GM21515 (cell line): ENCODE measurements at regions not wholly inside any gene's neighbourhood (a gene's known extent, or its start where the extent isn't known, plus 50 kb on each side); places are given as distances from the start of the nearest gene placed in this dataset.

Experiments
- ATAC-seq: cut with Tn5 transposase; IDR thresholded peaks from one replicate; pipeline ENCODE4 v1.9.1; 2021; ENCODE audit not compliant: unreplicated experiment

- ATAC-seq, result no peak
Measured at GRCh38 chr9:79984429-79985067, 412.8 kb downstream of the TLE4 start.

DNA sequence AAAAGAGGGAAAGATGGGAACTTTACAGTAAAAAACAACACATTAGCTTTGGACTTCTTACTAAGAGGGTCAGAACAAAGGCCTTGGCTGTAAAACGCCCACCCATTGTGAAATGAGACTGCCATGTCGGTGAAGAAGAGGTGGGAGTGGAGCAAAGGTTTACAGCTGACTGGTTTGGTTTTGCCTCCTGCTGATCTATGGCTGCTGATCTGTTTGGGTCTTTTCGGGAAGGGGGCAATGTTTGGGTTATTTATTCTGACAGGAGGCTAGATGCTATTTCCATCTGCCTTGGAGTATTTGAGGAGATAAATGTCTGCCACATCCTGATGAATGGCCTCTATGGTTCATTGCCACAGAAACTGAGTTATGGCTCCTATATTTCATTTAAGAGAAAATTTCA lies 408.7 kb downstream of the TLE4 start:
- ATAC-seq, result no peak

GRCh38 chr9:79977510-79978197 lies 405.9 kb downstream of the TLE4 start:
- no peak for ATAC-seq

DNA sequence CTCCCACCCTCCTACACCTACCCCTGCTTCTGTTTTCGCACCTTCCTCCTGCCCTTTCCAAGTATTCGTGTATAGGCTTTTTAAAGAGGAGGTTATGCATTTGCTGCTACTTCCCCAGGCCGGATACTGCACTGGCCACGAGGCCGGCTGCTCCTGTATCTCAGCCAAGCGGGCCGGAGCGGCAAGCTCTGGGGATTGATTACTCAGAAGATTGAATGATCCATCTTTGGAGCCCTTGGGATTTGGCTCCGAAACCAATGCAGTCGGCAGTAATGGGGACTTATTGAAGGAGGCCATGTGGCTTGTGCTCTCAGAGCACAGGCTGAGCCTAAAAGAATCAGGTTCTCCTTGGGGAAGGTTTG lies 405.3 kb downstream of the TLE4 start:
- ATAC-seq, result no peak

DNA sequence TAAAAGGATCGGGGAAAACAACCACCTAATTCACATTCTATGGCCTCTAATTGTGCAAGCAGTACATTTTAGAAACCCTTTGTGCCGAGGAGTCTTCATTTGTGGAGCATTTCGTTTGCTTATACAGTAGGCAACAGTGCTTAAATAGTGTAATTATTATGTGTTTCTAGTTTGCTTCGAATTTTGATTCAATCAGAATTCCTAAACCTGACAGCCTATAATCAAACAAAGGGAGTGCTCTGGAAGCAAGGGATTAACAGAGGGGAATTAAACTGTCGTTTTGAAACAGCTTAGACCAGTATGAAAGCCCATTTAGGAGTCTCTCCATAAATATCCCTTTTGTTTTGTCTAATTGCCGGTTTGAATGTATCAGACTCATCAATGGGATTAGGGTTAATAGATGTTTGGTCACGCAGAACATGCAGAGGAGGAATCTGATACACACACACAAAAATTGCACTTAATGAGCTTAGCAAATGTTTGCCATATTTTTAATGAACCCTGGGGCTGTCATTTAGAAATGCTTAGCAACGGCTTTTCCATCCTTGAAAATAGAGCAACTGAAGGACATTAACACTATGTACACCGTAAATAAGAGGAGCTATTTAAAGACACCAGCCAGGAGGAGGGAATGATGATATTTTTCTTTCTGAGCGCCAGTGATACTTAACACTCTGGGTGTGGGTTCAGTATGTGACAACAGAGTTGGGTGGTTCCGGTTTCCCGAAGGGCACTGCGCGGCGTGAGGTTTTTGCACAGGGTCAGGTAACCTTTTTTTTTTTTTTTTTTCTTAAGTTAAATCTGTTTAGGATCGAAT lies 404.7 kb downstream of the TLE4 start:
- no peak for ATAC-seq

DNA sequence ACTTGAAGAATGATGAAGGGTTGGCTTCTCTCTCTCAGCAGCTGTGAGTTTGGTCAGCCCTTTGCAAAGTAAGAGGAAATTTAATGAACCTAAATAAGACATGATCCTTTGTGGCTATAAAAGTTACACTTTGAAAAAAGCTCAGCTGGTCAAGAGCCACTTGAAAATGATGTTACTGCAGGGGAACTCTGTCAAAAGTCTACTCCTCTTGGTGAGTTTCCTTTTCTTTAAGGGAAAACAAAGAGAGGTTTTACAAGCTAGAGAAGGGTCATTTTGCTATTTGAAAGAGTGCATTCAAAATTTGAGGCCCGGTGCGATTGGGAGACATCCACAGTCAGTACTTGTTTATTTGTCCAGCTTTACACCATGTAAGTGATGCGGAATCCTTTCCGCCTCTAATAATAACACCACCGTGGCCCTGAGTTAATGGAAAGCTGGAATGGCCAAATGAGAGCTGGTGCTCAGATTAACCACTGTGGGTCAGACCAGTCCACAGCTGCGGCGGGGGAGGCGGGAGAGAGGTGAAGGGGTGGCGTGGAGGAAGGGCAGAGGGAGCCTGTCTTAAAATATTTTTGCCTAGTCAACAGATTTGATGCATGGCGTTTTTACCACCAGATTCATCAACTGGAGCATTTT lies 404.0 kb downstream of the TLE4 start:
- ATAC-seq, result no peak

DNA sequence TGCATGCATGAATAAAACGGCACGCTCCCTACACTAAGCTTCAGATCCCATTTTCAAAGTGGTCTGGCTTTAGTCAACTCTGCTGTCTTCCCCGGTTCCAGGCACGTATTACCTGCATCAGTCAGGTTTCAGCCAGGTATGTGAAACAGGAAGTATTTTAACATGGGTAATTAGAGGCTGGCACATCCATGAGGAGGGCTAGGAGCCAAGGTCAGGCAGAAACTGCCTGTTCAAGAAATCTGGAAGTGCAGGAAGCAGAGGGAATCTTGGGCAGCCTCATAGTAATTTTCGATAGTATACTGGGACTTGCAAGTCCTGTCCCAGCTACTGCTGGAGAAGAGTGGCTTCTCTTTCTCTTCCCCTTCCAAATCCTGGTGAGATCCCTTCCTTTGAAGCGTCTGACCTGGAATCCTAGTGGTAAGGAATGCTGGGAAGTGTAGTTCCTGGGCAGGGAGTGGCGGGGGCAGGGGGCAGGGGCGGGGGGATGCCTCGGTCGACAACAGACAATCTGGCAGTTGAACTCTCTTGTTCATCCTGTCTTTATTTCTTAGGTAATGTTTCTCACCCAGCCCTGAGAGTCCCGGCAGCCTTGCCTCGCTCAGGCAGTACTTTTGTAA lies 403.1 kb downstream of the TLE4 start:
- no peak for ATAC-seq

DNA sequence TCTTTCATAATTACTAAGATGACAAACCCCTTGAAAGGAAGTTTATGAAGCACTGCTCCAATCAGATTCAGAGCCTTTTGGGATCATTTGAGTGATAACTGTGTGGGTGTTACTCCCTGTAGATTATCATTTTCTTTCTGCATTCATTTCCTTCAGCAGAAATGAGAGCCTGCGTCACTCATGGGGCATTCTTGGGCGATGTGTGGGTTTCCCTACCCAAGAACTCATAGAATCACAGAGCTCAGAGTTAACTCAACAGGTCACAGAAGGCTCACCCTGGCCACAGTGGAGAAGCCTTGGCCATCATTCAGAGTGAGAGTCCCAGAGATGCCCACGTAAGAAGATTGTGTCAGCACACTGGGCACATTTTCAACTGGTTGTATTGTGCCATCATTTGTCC lies 401.9 kb downstream of the TLE4 start:
- ATAC-seq, result no peak

DNA sequence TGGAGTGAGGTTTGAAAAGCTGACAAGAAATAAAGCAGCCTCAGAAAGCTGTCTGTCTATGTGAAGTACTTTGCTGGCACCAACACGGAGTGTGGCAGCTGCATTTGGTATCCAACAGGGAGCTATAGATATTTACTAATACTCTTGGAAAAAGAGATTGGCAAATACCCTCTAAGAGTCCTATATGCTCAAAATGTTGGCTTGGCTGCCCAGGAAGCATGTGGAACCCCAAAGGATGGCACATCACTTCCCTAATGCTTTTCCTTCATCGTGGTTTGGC lies 398.3 kb downstream of the TLE4 start:
- no peak for ATAC-seq

GRCh38 chr9:79969393-79970145 lies 397.8 kb downstream of the TLE4 start:
- no peak for ATAC-seq

DNA sequence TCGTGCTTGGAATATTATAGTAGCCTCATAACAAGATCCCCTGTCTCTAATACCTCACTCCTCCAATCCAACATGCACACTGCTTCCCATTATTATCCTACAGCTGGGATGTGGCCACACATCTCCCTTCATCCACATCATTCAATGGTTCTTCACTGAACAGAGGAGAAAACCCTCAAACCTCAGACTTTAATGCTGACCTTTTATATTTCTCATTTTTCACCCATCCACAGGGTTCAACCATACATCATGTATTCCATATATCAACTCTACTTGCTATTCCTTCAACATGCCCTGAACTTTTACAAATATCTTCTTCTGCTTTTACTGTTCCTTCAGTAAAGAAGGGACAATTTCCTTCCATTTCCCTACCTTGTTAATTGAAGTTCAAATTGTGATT lies 396.8 kb downstream of the TLE4 start:
- no peak for ATAC-seq

- ATAC-seq, result no peak
Measured at GRCh38 chr9:79962836-79963235, 391.1 kb downstream of the TLE4 start.

DNA sequence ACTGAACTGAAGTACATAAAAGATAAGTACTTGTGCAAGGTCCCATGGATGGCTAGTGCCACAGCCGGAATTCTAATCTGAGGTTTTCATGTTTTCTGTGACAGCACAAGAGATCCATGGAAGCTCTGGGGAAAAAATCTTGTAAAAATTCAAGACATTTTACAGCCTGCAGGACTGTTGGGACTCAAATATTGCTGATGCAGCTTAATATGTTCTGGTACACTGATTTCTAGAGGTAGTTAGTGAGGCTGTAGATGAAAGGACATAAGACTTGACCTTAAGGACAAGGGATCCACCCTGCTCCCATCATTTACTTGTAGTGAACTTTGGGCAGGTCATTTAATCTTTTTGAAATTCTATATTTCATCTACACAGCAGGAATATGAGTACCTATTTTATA lies 390.4 kb downstream of the TLE4 start:
- no peak for ATAC-seq

GRCh38 chr9:79955300-79955699 lies 383.5 kb downstream of the TLE4 start:
- ATAC-seq, result no peak

- no peak for ATAC-seq
Measured at GRCh38 chr9:79953908-79954307, 382.1 kb downstream of the TLE4 start.

DNA sequence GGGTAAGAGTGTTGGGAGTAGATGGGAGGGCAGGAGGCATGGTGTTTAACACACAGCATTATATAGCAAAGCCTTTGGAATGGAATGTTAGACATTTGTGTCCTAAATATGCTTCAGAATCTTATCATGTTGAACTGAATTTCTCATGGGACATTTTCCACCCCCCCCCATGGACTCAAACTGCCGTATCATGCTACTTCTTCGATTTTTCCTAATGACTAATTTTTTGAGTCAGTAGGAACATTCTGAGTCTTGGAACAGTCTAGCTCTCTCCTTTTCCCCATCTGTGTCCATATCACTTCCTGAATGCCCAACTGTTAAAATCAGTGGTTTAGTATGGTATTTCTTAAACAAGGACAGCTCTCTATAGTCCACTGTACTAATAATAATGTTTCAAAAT lies 380.6 kb downstream of the TLE4 start:
- ATAC-seq, result no peak

DNA sequence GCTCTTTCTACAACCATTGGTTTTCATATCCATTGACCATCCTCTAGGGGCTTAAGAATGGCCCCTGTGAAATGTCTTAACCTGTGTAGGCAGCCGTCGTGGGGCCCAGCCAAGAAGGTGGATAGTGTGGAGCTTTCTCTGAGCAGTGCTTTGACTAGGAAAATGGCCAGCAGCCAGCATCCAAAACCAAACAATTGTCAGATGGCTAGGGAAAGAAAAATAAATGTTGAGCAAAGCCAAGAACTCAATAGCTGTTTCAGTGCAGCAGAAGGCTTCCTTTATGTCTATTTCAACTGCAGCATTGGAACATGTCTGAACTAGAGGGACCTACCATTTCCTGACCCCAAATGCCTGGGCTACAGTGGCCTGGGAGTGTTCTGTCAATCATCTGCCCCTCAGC lies 374.9 kb downstream of the TLE4 start:
- no peak for ATAC-seq

- ATAC-seq, result no peak
Measured at GRCh38 chr9:79945495-79945894, 373.7 kb downstream of the TLE4 start.

DNA sequence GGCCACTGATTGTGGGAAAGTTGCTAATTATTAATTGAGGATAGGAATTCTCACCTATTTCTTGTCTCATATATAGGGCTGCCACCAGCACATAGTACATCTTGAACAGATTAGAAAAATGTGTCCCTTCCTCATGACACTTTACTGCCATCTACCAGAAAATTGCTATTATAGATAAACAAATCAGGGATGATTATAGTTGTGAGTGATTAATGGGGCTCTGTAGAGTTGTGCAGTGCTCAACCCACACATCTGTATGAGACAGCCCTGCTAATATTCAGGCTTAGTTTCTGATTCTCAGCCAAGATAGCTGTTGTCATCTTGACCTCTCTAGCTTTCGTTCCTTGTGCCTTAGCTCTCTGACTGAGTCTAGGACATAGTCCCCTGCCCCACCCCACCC lies 373.3 kb downstream of the TLE4 start:
- no peak for ATAC-seq

- no peak for ATAC-seq
Measured at GRCh38 chr9:79940919-79941318, 369.2 kb downstream of the TLE4 start.

GRCh38 chr9:79939819-79940218 lies 368.1 kb downstream of the TLE4 start:
- ATAC-seq, result no peak
